ENCODE measurements at regions not wholly inside any gene's neighbourhood (a gene's known extent, or its start where the extent isn't known, plus 50 kb on each side); places are given as distances from the start of the nearest gene placed in this dataset.
"Not testable (repeated sequence)": the region's sequence is repeated elsewhere in the genome, so short reads cannot be mapped to it uniquely, and the experiment has no call there.

DNA sequence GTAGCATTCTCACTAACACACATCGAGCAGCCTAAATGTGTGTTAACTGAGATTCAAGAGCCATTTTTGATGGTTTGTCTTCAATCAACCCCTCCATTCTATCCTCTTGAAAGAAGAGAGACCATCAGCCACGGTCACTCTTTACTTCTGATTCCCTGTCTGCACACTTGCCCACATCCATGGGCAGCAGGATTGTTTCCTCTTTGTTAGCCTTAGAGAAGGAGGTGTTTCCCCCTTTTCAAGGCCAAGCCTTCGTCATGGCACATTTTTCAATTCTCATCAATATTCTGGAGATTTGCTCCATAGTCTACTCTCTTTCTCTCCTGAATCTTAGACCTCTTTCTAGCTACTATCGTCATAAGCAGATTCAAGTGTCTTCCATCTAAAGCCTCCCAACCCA, 522.4 kb upstream of the NAALADL2 start:
- DNase-seq (ENCODE audit: low spot score): no peak

GRCh38 chr3:174337227-174337626, 521.9 kb upstream of the NAALADL2 start:
- no peak for DNase-seq (ENCODE audit: low spot score)

GRCh38 chr3:174340624-174341587, 518.2 kb upstream of the NAALADL2 start:
- no peak for DNase-seq (ENCODE audit: low spot score)

- DNase-seq (ENCODE audit: low spot score): no peak
These were observed 517.0 kb upstream of the NAALADL2 start for GRCh38 chr3:174342171-174342570.

- DNase-seq (ENCODE audit: low spot score): peak; percentile 79
These were observed 516.1 kb upstream of the NAALADL2 start for GRCh38 chr3:174342941-174343501.

- no peak for DNase-seq (ENCODE audit: low spot score)
These were observed 513.0 kb upstream of the NAALADL2 start for GRCh38 chr3:174346141-174346540.

GRCh38 chr3:174346571-174346970, 512.6 kb upstream of the NAALADL2 start:
- no peak for DNase-seq (ENCODE audit: low spot score)

DNA sequence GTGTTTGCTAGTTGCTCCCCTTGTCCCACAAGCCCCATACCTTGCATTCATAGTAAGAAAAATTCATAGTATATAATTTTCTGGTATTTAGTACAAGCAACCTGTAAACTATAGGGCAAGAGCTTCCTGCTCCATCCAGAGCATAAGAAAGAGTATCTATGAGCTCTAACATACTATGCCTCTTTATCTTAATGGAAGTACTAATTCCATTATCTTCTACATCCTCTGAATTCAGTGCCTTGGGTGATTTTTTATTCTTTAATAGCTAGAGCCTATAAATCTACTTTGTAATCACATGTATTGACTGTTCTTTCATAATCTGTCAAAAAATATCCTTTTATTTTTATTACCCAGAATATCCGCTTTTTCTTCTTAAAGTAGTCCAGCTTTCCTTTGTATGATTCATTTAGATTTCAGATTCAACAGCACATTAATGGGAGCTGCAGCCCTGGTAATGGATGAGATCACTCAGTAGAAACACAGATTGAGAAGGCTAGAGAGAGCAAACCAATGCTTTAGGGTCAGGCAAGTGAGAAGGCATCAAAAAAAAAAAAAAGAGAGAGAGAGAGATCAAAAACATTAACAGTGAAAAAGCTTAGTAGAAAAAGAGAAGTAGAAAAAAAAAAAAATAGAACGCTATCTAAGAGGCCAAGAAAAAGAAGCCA, 511.5 kb upstream of the NAALADL2 start:
- DNase-seq (ENCODE audit: low spot score): no peak

GRCh38 chr3:174352227-174352626, 506.9 kb upstream of the NAALADL2 start:
- no peak for DNase-seq (ENCODE audit: low spot score)

DNA sequence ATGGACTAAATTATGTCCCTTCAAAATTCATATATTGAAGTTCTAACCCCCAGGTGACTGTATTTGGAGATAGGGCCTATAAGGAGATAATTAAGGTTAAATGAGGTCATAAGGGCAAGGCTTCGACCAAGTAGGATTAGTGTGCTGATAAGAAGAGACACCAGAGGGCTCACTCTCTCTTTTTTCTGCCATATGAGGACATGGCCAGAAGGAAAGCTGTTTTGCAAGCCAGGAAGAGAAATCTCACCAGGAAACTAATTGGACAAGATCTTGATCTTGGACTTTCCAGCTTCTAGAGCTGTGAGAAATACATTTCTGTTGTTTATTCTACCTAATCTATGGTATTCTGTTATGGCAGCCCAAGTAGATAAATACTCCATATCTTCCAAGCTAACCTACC, 503.6 kb upstream of the NAALADL2 start:
- no peak for DNase-seq (ENCODE audit: low spot score)

DNA sequence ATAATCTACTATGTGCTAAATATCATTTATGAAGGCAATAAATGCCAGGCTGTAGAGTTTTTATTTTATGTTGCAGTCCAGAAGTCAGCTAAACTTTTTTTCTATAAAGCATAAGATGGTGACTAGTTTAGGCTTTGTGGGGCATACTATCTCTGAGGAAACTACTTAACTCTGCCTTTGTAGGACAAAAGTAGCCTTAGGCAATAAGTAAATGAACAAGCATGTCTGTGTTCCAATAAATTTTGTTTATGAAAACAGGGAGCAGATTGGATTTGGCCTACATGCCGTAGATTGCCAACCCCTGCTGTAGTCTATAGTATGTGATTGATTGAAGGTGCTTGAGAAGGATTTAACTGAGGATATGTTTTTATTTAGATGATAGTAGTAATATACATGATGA, 502.5 kb upstream of the NAALADL2 start:
- DNase-seq (ENCODE audit: low spot score): no peak

DNA sequence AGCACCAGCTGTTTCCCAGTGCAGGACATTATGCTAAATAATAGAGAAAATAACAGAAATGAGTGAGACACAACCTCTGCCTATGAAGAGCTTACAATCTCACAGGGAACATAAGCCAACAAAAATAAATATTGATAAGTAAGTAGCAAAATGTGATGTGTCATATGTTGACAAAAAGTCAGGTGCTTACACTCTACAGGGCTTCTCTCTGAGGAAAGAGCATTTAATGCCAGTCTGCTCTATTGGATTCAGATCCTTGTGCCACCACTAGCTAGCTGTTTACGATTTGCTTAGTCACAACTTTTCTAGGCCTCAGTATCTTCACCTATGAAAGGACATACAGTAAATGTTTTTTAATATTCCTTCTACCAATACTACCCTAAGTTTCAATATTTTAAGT, 500.9 kb upstream of the NAALADL2 start:
- DNase-seq (ENCODE audit: low spot score): no peak

GRCh38 chr3:174362556-174362955, 496.6 kb upstream of the NAALADL2 start:
- DNase-seq (ENCODE audit: low spot score): no peak

- DNase-seq (ENCODE audit: low spot score): no peak
These were observed 495.9 kb upstream of the NAALADL2 start for GRCh38 chr3:174363256-174363655.

GRCh38 chr3:174365796-174366195, 493.3 kb upstream of the NAALADL2 start:
- DNase-seq (ENCODE audit: low spot score): no peak

GRCh38 chr3:174366904-174367303, 492.2 kb upstream of the NAALADL2 start:
- DNase-seq (ENCODE audit: low spot score): not testable (repeated sequence)

DNA sequence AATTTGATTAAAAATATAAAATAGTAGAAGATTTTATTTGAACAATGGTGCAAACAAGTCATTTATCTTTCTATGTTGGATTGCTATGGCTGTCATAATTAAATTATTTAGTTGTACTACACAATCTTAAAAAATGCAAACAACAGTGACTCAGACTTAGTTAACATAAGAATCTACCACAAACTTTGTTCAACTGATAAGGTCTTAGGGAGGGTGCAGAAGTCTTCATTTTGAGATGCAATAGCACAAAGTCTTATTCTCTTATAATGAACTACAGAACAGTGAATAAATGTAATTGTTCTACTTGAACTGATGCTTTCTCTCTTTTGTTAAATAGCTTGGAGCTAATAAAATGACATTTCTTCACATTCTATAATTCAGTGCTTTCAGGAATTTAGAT, 482.8 kb upstream of the NAALADL2 start:
- no peak for DNase-seq (ENCODE audit: low spot score)

- DNase-seq (ENCODE audit: low spot score): no peak
These were observed 482.0 kb upstream of the NAALADL2 start for GRCh38 chr3:174377096-174377495.

GRCh38 chr3:174377684-174378083, 481.4 kb upstream of the NAALADL2 start:
- DNase-seq (ENCODE audit: low spot score): no peak

DNA sequence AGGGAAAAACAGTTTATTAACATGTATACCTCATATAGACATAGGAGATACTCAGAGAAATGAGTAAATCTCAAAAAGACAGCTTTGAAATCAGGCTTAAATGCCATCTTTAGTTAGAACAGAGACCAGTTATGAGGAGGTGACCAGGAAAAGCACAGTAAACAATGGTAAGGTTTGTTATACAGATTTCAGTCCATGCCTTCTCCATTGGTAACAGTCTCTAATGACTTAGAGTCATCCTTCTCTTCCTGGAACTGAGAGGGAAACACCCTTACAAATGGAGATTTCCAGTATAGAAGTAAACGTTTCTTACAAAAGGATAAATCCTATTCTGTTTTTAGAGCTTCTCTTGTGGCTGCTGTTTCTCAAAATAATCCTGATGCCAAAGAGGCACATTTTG, 476.3 kb upstream of the NAALADL2 start:
- no peak for DNase-seq (ENCODE audit: low spot score)

DNA sequence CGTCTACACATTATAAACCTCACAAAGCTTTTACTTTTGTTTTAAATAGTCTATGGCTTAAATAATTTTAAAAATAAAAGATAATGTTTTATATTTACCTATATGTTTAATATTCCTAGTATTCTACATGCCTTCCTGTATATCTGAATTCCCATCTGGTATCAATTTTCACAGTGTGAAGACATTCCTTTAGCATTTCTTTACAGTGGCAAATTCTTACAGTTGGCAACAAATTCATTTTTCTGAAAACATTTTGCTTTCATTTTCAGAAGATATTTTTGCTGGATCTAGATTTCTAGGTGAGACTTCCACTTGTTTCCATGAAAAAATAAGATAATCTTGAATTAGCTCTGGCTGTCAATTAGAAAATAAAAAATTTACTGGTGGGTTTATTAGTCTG, 471.4 kb upstream of the NAALADL2 start:
- no peak for DNase-seq (ENCODE audit: low spot score)

DNA sequence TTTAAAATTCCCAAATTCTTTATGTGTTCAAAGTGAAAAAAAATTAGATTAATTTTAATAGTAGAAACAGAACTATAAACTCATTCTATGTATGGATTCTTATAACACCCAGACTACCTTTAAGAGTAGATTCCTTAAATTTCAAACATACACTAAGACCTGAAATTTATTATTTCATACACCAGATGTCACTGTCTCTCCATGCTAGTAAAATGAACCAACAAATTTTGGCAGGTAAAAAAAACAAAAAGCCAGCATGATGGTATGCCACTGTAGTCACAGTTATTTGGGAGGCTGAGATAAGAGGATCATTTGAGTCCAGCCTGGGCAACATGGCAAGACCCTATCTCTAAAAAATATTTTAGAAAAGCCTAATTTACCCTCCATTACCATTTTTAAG, 461.3 kb upstream of the NAALADL2 start:
- peak; percentile 21 for DNase-seq (ENCODE audit: low spot score)

DNA sequence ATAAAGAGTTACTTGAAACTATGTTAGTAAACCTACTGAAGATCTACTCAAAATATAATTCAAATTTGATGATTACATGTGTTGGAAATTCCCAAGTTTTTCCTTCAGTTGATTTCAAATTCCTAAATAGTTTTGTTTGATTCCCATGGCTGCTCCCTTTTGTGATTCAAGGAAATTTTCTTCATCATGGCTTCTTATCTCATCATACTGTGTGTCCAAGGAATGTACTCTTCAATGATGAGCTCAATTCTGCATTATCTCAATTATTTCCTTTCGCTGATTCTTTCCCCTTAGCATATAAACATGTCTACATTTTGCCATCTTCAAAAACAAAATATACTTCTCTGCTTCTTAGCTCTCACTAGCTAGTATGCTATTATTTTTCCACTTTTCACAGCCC, 460.4 kb upstream of the NAALADL2 start:
- no peak for DNase-seq (ENCODE audit: low spot score)
